ENCODE measurements at regions not wholly inside any gene's neighbourhood (a gene's known extent, or its start where the extent isn't known, plus 50 kb on each side); places are given as distances from the start of the nearest gene placed in this dataset.
"Not testable (repeated sequence)": the region's sequence is repeated elsewhere in the genome, so short reads cannot be mapped to it uniquely, and the experiment has no call there.

DNA sequence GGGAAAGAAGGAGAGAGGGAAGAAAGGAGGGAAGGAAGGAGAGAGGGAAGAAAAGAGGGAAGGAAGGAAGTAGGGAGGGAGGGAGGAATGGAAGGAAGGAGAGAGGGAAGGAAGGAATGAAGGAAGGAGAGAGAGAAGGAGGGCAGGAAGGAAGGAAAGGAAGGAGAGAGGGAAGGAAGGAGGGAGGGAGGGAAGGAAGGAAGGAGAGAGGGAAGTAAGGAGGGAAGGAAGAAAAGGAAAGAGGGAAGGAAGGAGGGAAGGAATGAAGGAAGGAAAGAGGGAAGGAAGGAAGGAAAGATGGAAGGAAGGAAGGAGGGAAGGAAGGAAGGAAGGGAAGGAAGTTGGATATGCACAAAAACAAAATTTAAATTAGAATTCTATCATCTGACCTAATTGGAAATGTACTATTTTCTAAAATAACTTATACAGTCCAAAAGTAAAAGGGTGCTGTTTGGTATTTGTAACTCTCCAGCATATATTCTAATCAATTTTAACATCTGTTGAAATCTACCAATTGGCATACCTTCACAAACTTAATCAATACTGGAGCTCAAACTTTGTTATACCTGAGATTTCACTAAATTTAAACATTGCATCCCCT, 2890.3 kb upstream of the OR11H1 start:
- not testable (repeated sequence) for TF ChIP-seq ESRRG, ZNF8, ZFP30, SNAI2 (CRISPR knock-in tag; IDR thresholded peaks at IDR 0.05)
- TF ChIP-seq, protein P1, sequence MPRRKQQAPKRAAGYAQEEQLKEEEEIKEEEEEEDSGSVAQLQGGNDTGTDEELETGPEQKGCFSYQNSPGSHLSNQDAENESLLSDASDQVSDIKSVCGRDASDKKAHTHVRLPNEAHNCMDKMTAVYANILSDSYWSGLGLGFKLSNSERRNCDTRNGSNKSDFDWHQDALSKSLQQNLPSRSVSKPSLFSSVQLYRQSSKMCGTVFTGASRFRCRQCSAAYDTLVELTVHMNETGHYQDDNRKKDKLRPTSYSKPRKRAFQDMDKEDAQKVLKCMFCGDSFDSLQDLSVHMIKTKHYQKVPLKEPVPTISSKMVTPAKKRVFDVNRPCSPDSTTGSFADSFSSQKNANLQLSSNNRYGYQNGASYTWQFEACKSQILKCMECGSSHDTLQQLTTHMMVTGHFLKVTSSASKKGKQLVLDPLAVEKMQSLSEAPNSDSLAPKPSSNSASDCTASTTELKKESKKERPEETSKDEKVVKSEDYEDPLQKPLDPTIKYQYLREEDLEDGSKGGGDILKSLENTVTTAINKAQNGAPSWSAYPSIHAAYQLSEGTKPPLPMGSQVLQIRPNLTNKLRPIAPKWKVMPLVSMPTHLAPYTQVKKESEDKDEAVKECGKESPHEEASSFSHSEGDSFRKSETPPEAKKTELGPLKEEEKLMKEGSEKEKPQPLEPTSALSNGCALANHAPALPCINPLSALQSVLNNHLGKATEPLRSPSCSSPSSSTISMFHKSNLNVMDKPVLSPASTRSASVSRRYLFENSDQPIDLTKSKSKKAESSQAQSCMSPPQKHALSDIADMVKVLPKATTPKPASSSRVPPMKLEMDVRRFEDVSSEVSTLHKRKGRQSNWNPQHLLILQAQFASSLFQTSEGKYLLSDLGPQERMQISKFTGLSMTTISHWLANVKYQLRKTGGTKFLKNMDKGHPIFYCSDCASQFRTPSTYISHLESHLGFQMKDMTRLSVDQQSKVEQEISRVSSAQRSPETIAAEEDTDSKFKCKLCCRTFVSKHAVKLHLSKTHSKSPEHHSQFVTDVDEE (CRISPR knock-in tag; IDR thresholded peaks at IDR 0.05) = not testable (repeated sequence)

Measured in SK-N-SH treated with all-trans-retinoic acid at 6 μM for 48 hours (cell line).